Brain microvascular endothelial cell (primary cell): ENCODE measurements at regions not wholly inside any gene's neighbourhood (a gene's known extent, or its start where the extent isn't known, plus 50 kb on each side); places are given as distances from the start of the nearest gene placed in this dataset.

Experiments used
- DNase-seq: peaks from one replicate; pipeline ENCODE4 v3.0.0-alpha.2; 2020
- H3K27ac ChIP-seq: fragments of 250-450 bp; sonication (Bioruptor Pico); 2 replicates; pipeline ENCODE4 v1.5.1; 2020; ENCODE audit warnings: mild to moderate bottlenecking, moderate library complexity
- H3K27me3 ChIP-seq: fragments of 250-450 bp; sonication (Bioruptor Pico); replicated peaks from 2 replicates; pipeline ENCODE4 v1.5.1; 2020; ENCODE audit warnings: mild to moderate bottlenecking
- H3K36me3 ChIP-seq: fragments of 250-450 bp; sonication (Bioruptor Pico); replicated peaks from 2 replicates; pipeline ENCODE4 v1.5.1; 2020; ENCODE audit warnings: mild to moderate bottlenecking
- H3K4me3 ChIP-seq: 2 replicates; pipeline ENCODE4 v1.5.1; 2011; ENCODE audit warnings: low read depth, mild to moderate bottlenecking, control low read depth, low read length, moderate library complexity
- in situ Hi-C: cut with HindIII; loops from 2 replicates; pipeline ENCODE4 v1.10.0; 2017; ENCODE audit warnings: low sequenced_read_pairs, low pct_ligation_motif_present
- TF ChIP-seq, protein P1 (sequence below): IDR thresholded peaks from 2 replicates; pipeline ENCODE4 v1.5.1; 2011; ENCODE audit warnings: low read depth, mild to moderate bottlenecking, moderate library complexity, low read length, control low read depth, inconsistent platforms; ENCODE audit errors: missing control alignments

- no peaks in the 10 kb centered on the region for H3K27me3 ChIP-seq
- no peaks in the 10 kb centered on the region for H3K36me3 ChIP-seq
- H3K4me3 ChIP-seq: no peak overlapping the region
- DNase-seq: no peak
- in situ Hi-C loops: no loop called here
- TF ChIP-seq, protein P1, sequence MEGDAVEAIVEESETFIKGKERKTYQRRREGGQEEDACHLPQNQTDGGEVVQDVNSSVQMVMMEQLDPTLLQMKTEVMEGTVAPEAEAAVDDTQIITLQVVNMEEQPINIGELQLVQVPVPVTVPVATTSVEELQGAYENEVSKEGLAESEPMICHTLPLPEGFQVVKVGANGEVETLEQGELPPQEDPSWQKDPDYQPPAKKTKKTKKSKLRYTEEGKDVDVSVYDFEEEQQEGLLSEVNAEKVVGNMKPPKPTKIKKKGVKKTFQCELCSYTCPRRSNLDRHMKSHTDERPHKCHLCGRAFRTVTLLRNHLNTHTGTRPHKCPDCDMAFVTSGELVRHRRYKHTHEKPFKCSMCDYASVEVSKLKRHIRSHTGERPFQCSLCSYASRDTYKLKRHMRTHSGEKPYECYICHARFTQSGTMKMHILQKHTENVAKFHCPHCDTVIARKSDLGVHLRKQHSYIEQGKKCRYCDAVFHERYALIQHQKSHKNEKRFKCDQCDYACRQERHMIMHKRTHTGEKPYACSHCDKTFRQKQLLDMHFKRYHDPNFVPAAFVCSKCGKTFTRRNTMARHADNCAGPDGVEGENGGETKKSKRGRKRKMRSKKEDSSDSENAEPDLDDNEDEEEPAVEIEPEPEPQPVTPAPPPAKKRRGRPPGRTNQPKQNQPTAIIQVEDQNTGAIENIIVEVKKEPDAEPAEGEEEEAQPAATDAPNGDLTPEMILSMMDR: no peak
- H3K27ac ChIP-seq: no peak overlapping the region
Measured at GRCh38 chr18:39998317-39998716, 1956.7 kb upstream of the PIK3C3 start.

GRCh38 chr18:39994498-39994897 is 1960.5 kb upstream of the PIK3C3 start:
- no peak for DNase-seq
- no peak overlapping the region for H3K27ac ChIP-seq
- H3K4me3 ChIP-seq: no peak overlapping the region
- H3K36me3 ChIP-seq: no peaks in the 10 kb centered on the region
- TF ChIP-seq, protein P1: no peak
- in situ Hi-C loops: no loop called here
- H3K27me3 ChIP-seq: no peaks in the 10 kb centered on the region

GRCh38 chr18:39991696-39992265 is 1963.3 kb upstream of the PIK3C3 start:
- DNase-seq: no peak
- Histone ChIP-seq H3K4me3 (no peak overlapping the region), H3K36me3 (no peaks in the 10 kb centered on the region), H3K27me3 (no peaks in the 10 kb centered on the region), H3K27ac (no peak overlapping the region)
- in situ Hi-C loops: no loop called here
- TF ChIP-seq, protein P1: no peak

DNA sequence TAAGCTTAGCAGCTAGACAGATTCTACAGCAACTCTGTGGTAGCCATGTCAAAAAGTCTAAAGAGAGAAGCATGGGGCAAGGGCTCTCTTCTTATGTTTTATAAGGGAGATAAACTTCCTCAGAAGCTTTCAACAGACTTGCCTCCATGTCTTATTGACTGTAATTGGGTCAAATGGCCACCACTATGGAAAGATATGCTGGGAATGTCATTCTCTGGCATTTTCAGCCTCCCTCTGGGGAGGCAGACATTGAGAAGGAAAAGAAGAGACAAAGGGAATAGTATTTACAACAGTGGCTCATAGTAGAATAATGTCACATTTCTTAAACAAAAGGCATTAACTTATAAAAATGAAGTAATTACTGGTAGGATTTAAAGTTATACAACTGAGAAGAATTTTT is 1964.5 kb upstream of the PIK3C3 start:
- no peaks in the 10 kb centered on the region for H3K27me3 ChIP-seq
- in situ Hi-C loops: no loop called here
- no peak for DNase-seq
- no peak overlapping the region for H3K4me3 ChIP-seq
- H3K36me3 ChIP-seq: no peaks in the 10 kb centered on the region
- TF ChIP-seq, protein P1: no peak
- no peak overlapping the region for H3K27ac ChIP-seq

- Histone ChIP-seq H3K36me3 (no peaks in the 10 kb centered on the region), H3K27me3 (no peaks in the 10 kb centered on the region), H3K4me3 (no peak overlapping the region), H3K27ac (no peak overlapping the region)
- TF ChIP-seq, protein P1: no peak
- in situ Hi-C loops: no loop called here
- no peak for DNase-seq
Measured at GRCh38 chr18:39976771-39977170, 1978.3 kb upstream of the PIK3C3 start.

DNA sequence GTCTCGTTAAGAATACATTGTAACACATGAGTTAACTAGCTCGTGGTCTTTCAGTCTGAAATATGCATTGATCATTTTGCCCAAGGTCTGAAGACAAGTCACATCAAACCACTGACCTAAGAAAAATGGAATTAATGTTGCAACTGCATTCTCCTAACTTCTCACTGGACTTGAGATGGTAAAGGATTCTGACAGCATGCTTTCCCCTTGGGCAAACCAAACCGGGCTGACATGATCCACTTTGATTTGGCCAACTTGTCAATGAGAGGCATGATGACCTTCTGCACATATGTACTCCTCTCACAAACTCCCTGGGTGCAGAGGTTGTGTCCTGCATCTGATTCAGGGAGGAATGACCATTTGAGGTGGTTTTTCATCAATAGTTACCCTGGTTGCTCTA is 1982.5 kb upstream of the PIK3C3 start:
- Histone ChIP-seq H3K27ac (no peak overlapping the region), H3K27me3 (no peaks in the 10 kb centered on the region), H3K36me3 (no peaks in the 10 kb centered on the region), H3K4me3 (no peak overlapping the region)
- TF ChIP-seq, protein P1: no peak
- in situ Hi-C loops: no loop called here
- DNase-seq: no peak
